CD4-positive, alpha-beta T cell treated with Interleukin-10 for 1 hour (primary cell): ENCODE measurements at regions not wholly inside any gene's neighbourhood (a gene's known extent, or its start where the extent isn't known, plus 50 kb on each side); places are given as distances from the start of the nearest gene placed in this dataset.
"Not testable (repeated sequence)": the region's sequence is repeated elsewhere in the genome, so short reads cannot be mapped to it uniquely, and the experiment has no call there.

Experiments
- DNase-seq: peaks from one replicate; pipeline ENCODE4 v3.0.0-alpha.2; 2020

DNA sequence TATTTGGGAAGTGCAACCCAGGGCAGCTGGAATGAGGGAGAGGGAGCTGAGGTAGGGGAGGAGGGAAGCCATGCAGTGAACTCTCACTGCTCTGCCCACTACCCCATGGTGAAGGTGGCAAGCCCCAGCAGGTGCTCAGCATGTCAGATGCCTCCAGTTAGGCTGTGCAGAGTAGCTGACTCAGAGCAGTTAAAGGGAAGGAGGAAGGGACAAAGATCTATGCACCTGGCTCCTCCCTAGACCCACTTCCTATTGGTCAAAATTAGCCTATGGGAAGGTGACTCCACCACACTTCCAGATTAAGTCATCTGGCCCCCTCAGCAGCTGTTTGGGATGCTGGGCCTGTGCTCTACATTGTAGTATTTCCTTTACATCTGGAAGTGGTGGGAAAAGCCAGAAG lies 125.7 kb upstream of the MTPN start:
- no peak for DNase-seq

DNA sequence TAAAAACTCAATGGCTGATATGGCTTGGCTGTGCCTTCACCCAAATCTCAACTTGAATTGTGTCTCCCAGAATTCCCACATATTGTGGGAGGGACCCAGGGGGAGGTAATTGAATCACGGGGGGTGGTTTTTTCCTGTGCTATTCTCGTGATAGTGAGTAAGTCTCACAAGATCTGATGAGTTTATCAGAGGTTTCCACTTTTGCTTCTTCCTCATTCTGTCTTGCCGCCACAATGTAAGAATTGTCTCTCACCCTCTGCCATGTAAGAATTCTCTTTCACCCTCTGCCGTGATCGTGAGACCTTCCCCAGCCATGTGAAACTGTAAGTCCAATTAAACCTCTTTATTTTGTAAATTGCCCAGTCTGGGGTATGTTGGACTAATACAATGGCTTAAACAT lies 115.6 kb upstream of the MTPN start:
- not testable (repeated sequence) for DNase-seq

DNA sequence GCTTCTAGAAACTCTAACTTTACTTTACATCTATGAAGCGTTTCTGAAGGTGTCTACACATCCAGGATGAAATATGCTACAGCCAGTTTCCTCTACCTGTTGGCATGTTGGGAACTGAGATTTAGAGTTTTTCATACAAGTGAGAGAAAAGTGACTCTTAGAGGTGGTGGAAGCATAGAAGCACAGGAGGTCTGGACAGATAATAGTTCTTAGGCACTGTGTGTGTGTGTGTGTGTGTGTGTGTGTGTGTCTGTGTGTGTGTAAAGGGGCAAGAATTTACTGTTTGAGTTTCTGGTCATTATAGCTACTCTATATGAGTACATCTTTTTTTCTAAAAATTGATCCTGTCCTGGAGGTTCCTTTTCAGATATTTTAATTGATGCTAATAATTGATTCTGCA lies 110.7 kb upstream of the MTPN start:
- no peak for DNase-seq

DNA sequence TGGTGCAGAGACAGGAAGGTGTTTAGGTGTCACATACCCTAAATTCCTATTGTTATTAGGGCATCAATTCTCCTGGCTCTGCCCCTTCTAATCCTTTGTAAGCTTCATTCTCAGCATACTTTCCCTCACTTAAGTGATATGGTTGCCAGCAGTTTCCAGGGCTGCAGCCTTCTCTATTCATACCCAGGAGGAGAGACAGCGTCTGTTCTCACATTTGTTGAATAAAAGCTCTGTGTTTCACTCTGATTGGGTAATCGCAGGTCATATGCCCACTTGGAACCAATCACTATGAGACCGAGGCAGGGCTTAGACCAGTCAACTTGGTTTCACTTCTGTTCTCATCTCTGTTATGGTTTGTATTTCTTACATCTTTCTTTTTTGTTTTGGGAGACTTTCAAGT lies 109.6 kb upstream of the MTPN start:
- peak; percentile 55 for DNase-seq

DNA sequence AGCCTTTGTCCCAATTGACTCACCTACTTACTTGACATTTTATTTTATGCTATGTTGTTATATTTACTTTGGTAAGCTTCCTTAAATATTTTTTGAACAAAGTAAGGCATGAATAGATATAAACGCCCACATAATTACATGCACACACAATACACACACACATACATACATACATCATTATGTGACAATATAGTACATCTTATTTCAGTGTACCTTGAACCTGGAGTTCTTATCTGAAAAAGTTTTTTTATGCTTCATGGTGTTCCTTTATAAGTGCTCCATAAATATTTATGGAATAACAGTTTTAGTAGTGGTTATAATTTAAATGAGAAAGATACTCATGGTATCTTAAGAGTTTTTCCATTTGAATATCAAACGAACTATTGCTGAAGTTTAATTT lies 102.8 kb upstream of the MTPN start:
- DNase-seq, result no peak

DNA sequence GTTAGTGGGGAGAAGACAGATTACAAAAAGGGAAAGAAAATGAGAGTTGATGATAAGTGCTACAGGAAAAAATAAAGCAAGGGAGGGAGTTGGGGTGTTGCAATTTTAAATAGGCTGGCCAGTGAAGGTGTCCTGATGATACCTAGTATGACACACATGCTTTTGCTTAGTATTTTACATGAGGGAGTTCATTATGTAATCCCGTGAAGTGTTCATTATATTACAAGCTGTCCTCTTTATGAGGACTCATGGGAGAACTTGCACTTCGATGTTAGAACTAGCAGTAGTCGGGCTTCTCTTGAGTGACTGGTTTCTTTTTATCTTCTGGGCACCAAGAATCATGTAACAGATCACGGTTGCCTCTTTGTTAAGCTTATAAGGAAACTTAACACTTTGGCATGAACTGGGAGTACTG lies 102.3 kb upstream of the MTPN start:
- DNase-seq, result no peak

DNA sequence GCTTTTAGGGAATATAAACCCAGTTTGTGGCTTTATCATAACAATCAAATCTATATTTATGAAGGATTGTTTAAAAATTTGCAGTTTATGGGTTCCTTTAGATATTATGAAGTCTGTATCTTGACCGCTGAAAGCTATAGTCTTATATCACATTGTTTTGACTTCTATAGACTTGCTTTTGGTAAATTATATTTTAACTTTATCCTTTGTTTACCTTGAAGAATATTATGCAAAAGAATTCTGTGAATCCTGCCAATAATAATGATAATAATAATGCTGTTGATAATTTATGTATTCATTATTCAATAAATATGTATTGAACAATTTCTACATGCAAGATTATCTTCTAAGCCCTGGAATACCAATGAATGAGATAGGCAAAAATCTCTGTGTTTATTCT lies 101.9 kb upstream of the MTPN start:
- DNase-seq, result no peak

DNA sequence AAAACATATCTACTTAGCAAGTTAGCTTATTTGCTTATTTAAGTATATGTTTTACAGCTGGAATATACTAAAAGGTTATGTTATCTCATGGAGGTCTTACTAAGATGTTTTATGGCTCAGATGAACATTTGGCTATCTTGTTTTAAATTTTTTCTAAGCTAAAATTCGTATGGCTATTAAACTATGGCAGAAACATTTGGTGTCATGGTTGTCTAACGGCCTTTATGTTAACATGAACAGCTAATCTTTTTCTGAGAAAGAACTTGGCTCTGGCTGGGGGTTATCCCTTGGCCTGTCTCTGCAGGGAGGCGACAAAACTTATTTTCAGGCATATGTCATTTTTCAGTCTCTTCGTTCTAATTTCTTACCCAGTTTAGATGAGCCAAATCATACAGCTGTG lies 101.5 kb upstream of the MTPN start:
- no peak for DNase-seq

DNA sequence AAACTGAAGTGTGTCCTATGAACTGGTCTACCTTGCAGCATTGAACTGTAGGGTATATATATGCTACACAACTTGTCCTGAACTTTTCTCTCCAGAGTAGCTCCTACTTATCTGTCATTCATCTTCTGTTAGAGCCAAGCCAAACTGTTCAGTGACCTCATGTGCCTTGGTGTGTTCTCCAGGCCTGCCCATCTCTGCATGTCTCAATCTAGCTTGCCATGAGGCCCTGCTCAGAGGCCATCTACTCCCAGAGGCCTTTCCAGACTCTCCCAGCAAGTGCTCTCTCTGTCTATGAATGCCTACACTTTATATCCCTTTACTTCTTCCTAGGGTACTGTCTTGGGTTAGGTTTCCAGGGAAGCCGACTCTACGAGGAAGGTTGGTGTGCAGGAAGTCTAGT lies 99.8 kb upstream of the MTPN start:
- no peak for DNase-seq

DNA sequence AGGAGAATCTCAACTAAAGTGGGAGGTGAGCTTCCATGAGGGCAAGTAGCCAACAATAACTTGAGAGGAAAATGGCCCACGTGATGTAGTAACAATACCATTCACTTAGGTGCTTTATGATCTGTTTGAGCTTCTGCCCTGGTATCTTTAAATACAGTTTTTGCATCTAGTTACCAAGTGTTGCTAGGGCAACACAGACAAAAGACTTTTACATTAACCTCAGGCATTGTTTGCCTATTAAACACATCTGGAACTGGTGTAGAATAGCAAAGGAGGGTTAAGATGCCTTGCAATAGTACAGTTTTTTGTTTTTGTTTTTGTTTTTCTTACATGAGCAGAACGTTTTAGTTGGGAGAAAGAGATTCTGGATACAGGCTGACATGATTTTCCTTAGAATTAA lies 97.7 kb upstream of the MTPN start:
- DNase-seq, result no peak

- DNase-seq, result no peak
Measured at GRCh38 chr7:136072447-136072846, 95.3 kb upstream of the MTPN start.

- DNase-seq, result no peak
Measured at GRCh38 chr7:136070736-136071505, 93.8 kb upstream of the MTPN start.

- no peak for DNase-seq
Measured at GRCh38 chr7:136069840-136070529, 92.8 kb upstream of the MTPN start.

- no peak for DNase-seq
Measured at GRCh38 chr7:136067277-136067676, 90.1 kb upstream of the MTPN start.

- DNase-seq, result no peak
Measured at GRCh38 chr7:136066304-136067143, 89.4 kb upstream of the MTPN start.

GRCh38 chr7:136064627-136065237 lies 87.6 kb upstream of the MTPN start:
- DNase-seq, result no peak

GRCh38 chr7:136064081-136064480 lies 86.9 kb upstream of the MTPN start:
- DNase-seq, result no peak

DNA sequence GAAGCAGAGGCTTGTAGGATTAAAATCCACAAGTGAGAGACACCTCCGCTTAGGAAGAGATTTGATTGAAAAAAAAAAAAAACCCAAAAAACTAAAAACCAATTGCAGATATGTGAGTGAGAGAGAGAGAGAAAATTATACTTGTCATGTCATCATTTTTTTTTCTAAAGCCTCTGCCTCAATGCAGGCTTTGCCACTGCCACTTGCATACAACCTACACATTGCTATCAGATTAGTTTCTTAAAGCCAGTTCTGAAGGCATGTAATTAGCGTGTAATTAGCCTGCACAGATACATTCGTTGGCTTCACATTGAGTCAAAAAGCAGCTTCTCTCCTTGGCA lies 86.1 kb upstream of the MTPN start:
- DNase-seq, result no peak

- DNase-seq, result no peak
Measured at GRCh38 chr7:136062625-136063325, 85.6 kb upstream of the MTPN start.

GRCh38 chr7:136061433-136061832 lies 84.3 kb upstream of the MTPN start:
- DNase-seq, result no peak

- no peak for DNase-seq
Measured at GRCh38 chr7:136058546-136058945, 81.4 kb upstream of the MTPN start.

DNA sequence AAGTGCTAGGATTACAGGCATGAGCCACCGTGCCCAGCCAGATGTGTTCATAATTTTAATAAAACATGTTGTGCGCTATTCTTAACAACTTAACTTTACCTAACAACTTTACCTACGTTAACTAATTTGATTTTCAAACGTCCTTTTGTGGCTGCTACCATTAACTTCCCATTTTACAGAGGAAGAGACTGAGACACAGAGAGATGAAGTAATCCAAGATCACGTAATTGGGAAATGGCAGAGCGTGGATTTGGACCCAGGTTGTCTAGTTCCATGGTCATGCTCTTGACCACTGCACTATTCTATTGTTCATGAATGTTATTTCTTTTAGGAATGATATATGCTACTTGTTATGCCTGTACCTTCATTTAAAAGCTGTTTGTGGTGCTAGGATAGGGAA lies 80.3 kb upstream of the MTPN start:
- DNase-seq, result no peak
